ENCODE measurements at regions not wholly inside any gene's neighbourhood (a gene's known extent, or its start where the extent isn't known, plus 50 kb on each side); places are given as distances from the start of the nearest gene placed in this dataset.

GRCh38 chr13:78753435-78753834 is 94.5 kb upstream of the OBI1 start:
- Histone ChIP-seq H3K4me3 (ENCODE audit: low read depth, low read length) (no peak overlapping the region), H3K27ac (ENCODE audit: extremely low read depth, low read depth, low read length) (no peak overlapping the region), H3K4me1 (ENCODE audit: control insufficient read depth, insufficient read depth, low read length) (no peaks in the 10 kb centered on the region), H3K36me3 (ENCODE audit: control insufficient read depth in 2 of 2, insufficient read depth in 1 of 2, low read length in 2 of 2) (no peaks in the 10 kb centered on the region), H3K9me3 (ENCODE audit: control insufficient read depth, insufficient read depth, low read depth, low read length) (no peaks in the 10 kb centered on the region)
- ChIA-PET CTCF (no interaction called here), POLR2A (no interaction called here)
- no peak for TF ChIP-seq ZNF114 (tag by site-specific recombination; IDR thresholded peaks at IDR 0.05)
- TF ChIP-seq ZNF521 (tag by site-specific recombination; IDR thresholded peaks at IDR 0.05) = no peak
- TF ChIP-seq ZNF362 (tag by site-specific recombination; IDR thresholded peaks at IDR 0.05) = no peak
- TF ChIP-seq ZNF16 (tag by site-specific recombination; IDR thresholded peaks at IDR 0.05; ENCODE audit: low read depth) = no peak

- no peaks in the 10 kb centered on the region for H3K36me3 ChIP-seq (ENCODE audit: control insufficient read depth in 2 of 2, insufficient read depth in 1 of 2, low read length in 2 of 2)
- H3K9me3 ChIP-seq (ENCODE audit: control insufficient read depth, insufficient read depth, low read depth, low read length) = no peaks in the 10 kb centered on the region
- POLR2A ChIA-PET = no interaction called here
- H3K4me3 ChIP-seq (ENCODE audit: low read depth, low read length) = no peak overlapping the region
- H3K4me1 ChIP-seq (ENCODE audit: control insufficient read depth, insufficient read depth, low read length) = no peaks in the 10 kb centered on the region
- 0 out of 2 replicates have a peak, but pooled peaks have one; percentile 9 for TF ChIP-seq CTCF (tag by site-specific recombination; IDR thresholded peaks at IDR 0.05)
- TF ChIP-seq PRDM2 (tag by site-specific recombination; IDR thresholded peaks at IDR 0.05; ENCODE audit: borderline replicate concordance) = no peak
- no peak overlapping the region for H3K27ac ChIP-seq (ENCODE audit: extremely low read depth, low read depth, low read length)
- CTCF ChIA-PET = interaction anchor here (0.5 to 0.7 kb wide), 2 partner anchors 387 to 1188 kb away, joined by 3 to 5 read pairs; no protein-coding TSS in a partner anchor
Measured at GRCh38 chr13:78750735-78751134, 91.8 kb upstream of the OBI1 start.

- TF ChIP-seq GLIS1 (tag by site-specific recombination; IDR thresholded peaks at IDR 0.05) (no peak), KLF8 (tag by site-specific recombination; IDR thresholded peaks at IDR 0.05) (no peak), ZNF10 (tag by site-specific recombination; IDR thresholded peaks at IDR 0.05) (no peak), OSR2 (tag by site-specific recombination; IDR thresholded peaks at IDR 0.05) (no peak), ZNF169 (tag by site-specific recombination; IDR thresholded peaks at IDR 0.05) (no peak), YY1 (tag by site-specific recombination; IDR thresholded peaks at IDR 0.05) (no peak)
- ChIA-PET CTCF (interaction anchor here (0.6 kb wide), 1 partner anchor 604 kb away, joined by 3 read pairs; no protein-coding TSS in a partner anchor), POLR2A (no interaction called here)
- H3K4me1 ChIP-seq (ENCODE audit: control insufficient read depth, insufficient read depth, low read length) = no peaks in the 10 kb centered on the region
- H3K36me3 ChIP-seq (ENCODE audit: control insufficient read depth in 2 of 2, insufficient read depth in 1 of 2, low read length in 2 of 2) = no peaks in the 10 kb centered on the region
- H3K4me3 ChIP-seq (ENCODE audit: low read depth, low read length) = no peak overlapping the region
- no peak overlapping the region for H3K27ac ChIP-seq (ENCODE audit: extremely low read depth, low read depth, low read length)
- H3K9me3 ChIP-seq (ENCODE audit: control insufficient read depth, insufficient read depth, low read depth, low read length) = no peaks in the 10 kb centered on the region
Measured at GRCh38 chr13:78743973-78744372, 85.0 kb upstream of the OBI1 start.
